ENCODE measurements at regions not wholly inside any gene's neighbourhood (a gene's known extent, or its start where the extent isn't known, plus 50 kb on each side); places are given as distances from the start of the nearest gene placed in this dataset.

DNA sequence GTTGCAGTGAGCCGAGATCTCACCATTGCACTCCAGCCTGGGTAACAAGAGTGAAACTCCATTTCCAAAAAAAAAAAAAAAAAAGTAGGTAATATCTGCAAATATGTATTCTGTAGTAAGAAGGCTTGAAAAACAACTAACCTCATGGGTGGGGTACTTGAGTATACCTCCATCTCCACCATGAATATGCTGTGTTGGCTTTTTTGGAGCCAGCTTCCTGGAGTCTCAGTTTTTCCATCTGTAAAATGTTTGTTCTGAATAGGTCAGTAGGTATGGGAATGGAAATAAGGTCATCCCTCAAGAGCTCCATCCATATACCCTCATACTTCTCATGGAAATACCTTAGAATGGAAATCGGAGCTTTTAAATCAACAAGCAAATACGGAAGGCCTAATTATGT lies 430.0 kb upstream of the FAM98A start:
- TF ChIP-seq EZH2 (IDR thresholded peaks at IDR 0.05; ENCODE audit: insufficient read depth, low read length), result no peak
- TF ChIP-seq, protein P1, sequence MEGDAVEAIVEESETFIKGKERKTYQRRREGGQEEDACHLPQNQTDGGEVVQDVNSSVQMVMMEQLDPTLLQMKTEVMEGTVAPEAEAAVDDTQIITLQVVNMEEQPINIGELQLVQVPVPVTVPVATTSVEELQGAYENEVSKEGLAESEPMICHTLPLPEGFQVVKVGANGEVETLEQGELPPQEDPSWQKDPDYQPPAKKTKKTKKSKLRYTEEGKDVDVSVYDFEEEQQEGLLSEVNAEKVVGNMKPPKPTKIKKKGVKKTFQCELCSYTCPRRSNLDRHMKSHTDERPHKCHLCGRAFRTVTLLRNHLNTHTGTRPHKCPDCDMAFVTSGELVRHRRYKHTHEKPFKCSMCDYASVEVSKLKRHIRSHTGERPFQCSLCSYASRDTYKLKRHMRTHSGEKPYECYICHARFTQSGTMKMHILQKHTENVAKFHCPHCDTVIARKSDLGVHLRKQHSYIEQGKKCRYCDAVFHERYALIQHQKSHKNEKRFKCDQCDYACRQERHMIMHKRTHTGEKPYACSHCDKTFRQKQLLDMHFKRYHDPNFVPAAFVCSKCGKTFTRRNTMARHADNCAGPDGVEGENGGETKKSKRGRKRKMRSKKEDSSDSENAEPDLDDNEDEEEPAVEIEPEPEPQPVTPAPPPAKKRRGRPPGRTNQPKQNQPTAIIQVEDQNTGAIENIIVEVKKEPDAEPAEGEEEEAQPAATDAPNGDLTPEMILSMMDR (IDR thresholded peaks at IDR 0.05; ENCODE audit: insufficient read depth, low read depth, low read length), result no peak
